IMR-90 (cell line): ENCODE measurements at regions not wholly inside any gene's neighbourhood (a gene's known extent, or its start where the extent isn't known, plus 50 kb on each side); places are given as distances from the start of the nearest gene placed in this dataset.

Experiments
- ATAC-seq: fragments of 200-7000 bp; cut with Tn5 transposase; 2 replicates; pipeline ENCODE4 v1.9.1; 2020; ENCODE audit warnings: low read depth, mild to moderate bottlenecking, moderate library complexity
- BruUV-seq: library from RNA; stranded (reverse); fragments of 400-500 nt; replicated peaks from 2 replicates; lab custom pipeline; 2021; lab: Mats Ljungman, UMichigan
- CTCF ChIA-PET: fragments of 300-600 bp; formaldehyde crosslinking; extraction: SDS; loops from one replicate; lab custom pipeline; 2021; ENCODE audit warnings: antibody characterized with exemption; lab: Yijun Ruan, JAX
- POLR2A ChIA-PET: fragments of 300-600 bp; sonication (Branson Sonifier 250); formaldehyde crosslinking; loops from one replicate; lab custom pipeline; 2022; ENCODE audit warnings: antibody characterized with exemption; ENCODE audit not compliant: unreplicated experiment; lab: Charles Lee
- DNase-seq: peaks from one replicate; pipeline ENCODE4 v3.0.0; 2013
- H2AFZ ChIP-seq: replicated peaks from 2 replicates; pipeline ENCODE3; 2013; ENCODE audit warnings: low read length, mild to moderate bottlenecking; ENCODE audit not compliant: poor library complexity
- H2AK5ac ChIP-seq: 2 replicates; pipeline ENCODE4 v1.6.1; 2013; ENCODE audit warnings: low read depth, low read length, inconsistent platforms
- H2AK9ac ChIP-seq: replicated peaks from 2 replicates; pipeline ENCODE3; 2013; ENCODE audit warnings: mild to moderate bottlenecking, low read depth, low read length, moderate library complexity; ENCODE audit not compliant: poor library complexity
- H2BK120ac ChIP-seq: 2 replicates; pipeline ENCODE4 v1.6.1; 2013; ENCODE audit warnings: low read depth, low read length, inconsistent platforms
- H2BK15ac ChIP-seq: 3 replicates; pipeline ENCODE4 v1.6.1; 2013; ENCODE audit warnings: low read depth, low read length, inconsistent platforms
- H2BK20ac ChIP-seq: 2 replicates; pipeline ENCODE4 v1.6.1; 2013; ENCODE audit warnings: low read depth, mild to moderate bottlenecking, inconsistent platforms, low read length, moderate library complexity
- H2BK5ac ChIP-seq: 2 replicates; pipeline ENCODE4 v1.6.1; 2013; ENCODE audit warnings: mild to moderate bottlenecking, low read depth, low read length, inconsistent platforms; ENCODE audit not compliant: poor library complexity, severe bottlenecking
- H3K14ac ChIP-seq: replicated peaks from 2 replicates; pipeline ENCODE4 v1.6.1; 2013; ENCODE audit warnings: low read depth, low read length, inconsistent platforms
- H3K18ac ChIP-seq: 2 replicates; pipeline ENCODE4 v1.6.1; 2013; ENCODE audit warnings: low read depth, low read length, control low read depth
- H3K23ac ChIP-seq: 2 replicates; pipeline ENCODE4 v1.6.1; 2013; ENCODE audit warnings: low read depth, low read length, inconsistent platforms
- H3K27ac ChIP-seq: 2 replicates; pipeline ENCODE4 v1.5.1; 2013; ENCODE audit warnings: mild to moderate bottlenecking, control low read depth, low read length; ENCODE audit not compliant: insufficient read depth
- H3K27me3 ChIP-seq: 2 replicates; pipeline ENCODE4 v1.6.1; 2013; ENCODE audit warnings: low read length; ENCODE audit not compliant: control insufficient read depth, insufficient read depth
- H3K36me3 ChIP-seq: 2 replicates; pipeline ENCODE4 v1.6.1; 2013; ENCODE audit warnings: low read length, mixed read lengths; ENCODE audit not compliant: control insufficient read depth, insufficient read depth
- H3K4ac ChIP-seq: 2 replicates; pipeline ENCODE4 v1.6.1; 2013; ENCODE audit warnings: low read depth, low read length, inconsistent platforms
- H3K4me1 ChIP-seq: 2 replicates; pipeline ENCODE4 v1.6.1; 2013; ENCODE audit warnings: low read length, mixed read lengths; ENCODE audit not compliant: control insufficient read depth, insufficient read depth
- H3K4me2 ChIP-seq: 2 replicates; pipeline ENCODE4 v1.6.1; 2013; ENCODE audit warnings: low read depth, mild to moderate bottlenecking, control low read depth, low read length, moderate library complexity
- H3K4me3 ChIP-seq: 2 replicates; pipeline ENCODE4 v1.5.1; 2013; ENCODE audit warnings: low read depth, mild to moderate bottlenecking, control low read depth, low read length, moderate library complexity; ENCODE audit not compliant: insufficient read depth
- H3K56ac ChIP-seq: 2 replicates; pipeline ENCODE4 v1.6.1; 2013; ENCODE audit warnings: low read length, inconsistent platforms; ENCODE audit not compliant: insufficient read depth; ENCODE audit errors: extremely low read depth
- H3K79me1 ChIP-seq, 2 experiments: 2 replicates each; pipeline ENCODE4 v1.6.1; 2013; ENCODE audit warnings: low read length in 2 of 2, inconsistent platforms in 1 of 2, low read depth in 1 of 2
- H3K9ac ChIP-seq: 2 replicates; pipeline ENCODE4 v1.6.1; 2013; ENCODE audit warnings: low read depth, low read length, control low read depth
- H3K9me1 ChIP-seq: 2 replicates; pipeline ENCODE4 v1.6.1; 2013; ENCODE audit warnings: low read length, inconsistent platforms; ENCODE audit not compliant: insufficient read depth
- H3K9me3 ChIP-seq: 2 replicates; pipeline ENCODE4 v1.6.1; 2013; ENCODE audit warnings: low read length; ENCODE audit not compliant: control insufficient read depth, insufficient read depth
- H4K20me1 ChIP-seq: 2 replicates; pipeline ENCODE4 v1.6.1; 2013; ENCODE audit warnings: low read length, inconsistent platforms; ENCODE audit not compliant: insufficient read depth
- H4K5ac ChIP-seq: 2 replicates; pipeline ENCODE4 v1.6.1; 2013; ENCODE audit warnings: mild to moderate bottlenecking, low read depth, low read length, control low read depth
- H4K8ac ChIP-seq, 2 experiments: 2 replicates each; pipeline ENCODE4 v1.6.1; 2013; ENCODE audit warnings: low read depth in 2 of 2, low read length in 2 of 2, control low read depth in 1 of 2, inconsistent platforms in 1 of 2
- H4K91ac ChIP-seq: 2 replicates; pipeline ENCODE4 v1.6.1; 2013; ENCODE audit warnings: low read depth, low read length, inconsistent platforms; ENCODE audit not compliant: insufficient read depth
- BHLHE40 ChIP-seq: fragments of 150-350 bp; IDR thresholded peaks from 2 replicates; pipeline ENCODE4 v1.6.1; 2016; ENCODE audit warnings: mild to moderate bottlenecking, low read depth, low read length
- CEBPB ChIP-seq: IDR thresholded peaks from 2 replicates; pipeline ENCODE4 v1.6.1; 2012; ENCODE audit warnings: low read depth, low read length, improper control_type of control experiment
- FOS ChIP-seq: fragments of 150-350 bp; IDR thresholded peaks from 2 replicates; pipeline ENCODE4 v1.6.1; 2016; ENCODE audit warnings: low read depth, low read length
- MAZ ChIP-seq: IDR thresholded peaks from 2 replicates; pipeline ENCODE4 v1.6.1; 2012; ENCODE audit warnings: low read depth, mild to moderate bottlenecking, low read length, improper control_type of control experiment, moderate library complexity, borderline replicate concordance
- MXI1 ChIP-seq: IDR thresholded peaks from 2 replicates; pipeline ENCODE4 v1.6.1; 2012; ENCODE audit warnings: low read depth, mild to moderate bottlenecking, low read length, moderate library complexity, borderline replicate concordance
- NFE2L2 ChIP-seq: fragments of 150-350 bp; IDR thresholded peaks from 2 replicates; pipeline ENCODE4 v1.6.1; 2016; ENCODE audit warnings: low read depth, mild to moderate bottlenecking, low read length
- POLR2A ChIP-seq: IDR thresholded peaks from 2 replicates; pipeline ENCODE4 v1.6.1; 2012; ENCODE audit warnings: mild to moderate bottlenecking, low read depth, low read length
- RAD21 ChIP-seq: IDR thresholded peaks from 2 replicates; pipeline ENCODE4 v1.6.1; 2012; ENCODE audit warnings: low read length, improper control_type of control experiment
- RCOR1 ChIP-seq: IDR thresholded peaks from 2 replicates; pipeline ENCODE4 v1.6.1; 2012; ENCODE audit warnings: mild to moderate bottlenecking, low read length, improper control_type of control experiment; ENCODE audit not compliant: insufficient replicate concordance
- RFX5 ChIP-seq: IDR thresholded peaks from 2 replicates; pipeline ENCODE4 v1.8.0; 2012; ENCODE audit warnings: low read depth, mild to moderate bottlenecking, low read length, moderate library complexity
- SMC3 ChIP-seq: fragments of 150-350 bp; IDR thresholded peaks from 2 replicates; pipeline ENCODE4 v1.6.1; 2016; ENCODE audit warnings: low read depth, mild to moderate bottlenecking, antibody characterized with exemption, low read length, moderate library complexity
- WGBS, 2 experiments: methylation state at CpG; one replicate each; pipeline versions ENCODE4 v1.1.5 to v1.1.7; 2013; ENCODE audit warnings: missing lambda C conversion rate in 2 of 2; ENCODE audit not compliant: insufficient read length in 1 of 2; ENCODE audit errors: extremely low coverage in 2 of 2; 5-methylcytosine and 5-hydroxymethylcytosine counted together
- dilution Hi-C: fragments of 300-500 bp; cut with HindIII; formaldehyde crosslinking; loops from one replicate; pipeline ENCODE4 v1.14.3; 2018; ENCODE audit warnings: low sequenced_read_pairs; ENCODE audit not compliant: unreplicated experiment
- in situ Hi-C: fragments of 300-500 bp; cut with MboI; formaldehyde crosslinking; loops from 3 replicates; pipeline ENCODE4 v1.14.3; 2019; ENCODE audit warnings: low sequenced_read_pairs, inconsistent platforms, mixed read lengths
- intact Hi-C: fragments of 100-400 bp; cut with micrococcal nuclease; formaldehyde crosslinking; loops from 2 replicates; pipeline ENCODE4 v1.10.0; 2022
- TF ChIP-seq, protein P1 (sequence below): fragments of 150-350 bp; IDR thresholded peaks from 2 replicates; pipeline ENCODE4 v1.6.1; 2016; ENCODE audit warnings: low read depth, mild to moderate bottlenecking, low read length, moderate library complexity, borderline replicate concordance
- TF ChIP-seq, protein P2 (sequence below): conservative IDR thresholded peaks from 2 replicates; pipeline ENCODE4 v1.5.1; 2012; ENCODE audit warnings: mild to moderate bottlenecking, low read depth, low read length, improper control_type of control experiment
- TF ChIP-seq, protein P3 (sequence below): fragments of 150-350 bp; IDR thresholded peaks from 2 replicates; pipeline ENCODE4 v1.6.1; 2017; ENCODE audit warnings: mild to moderate bottlenecking, antibody characterized with exemption, low read length, low read depth

DNA sequence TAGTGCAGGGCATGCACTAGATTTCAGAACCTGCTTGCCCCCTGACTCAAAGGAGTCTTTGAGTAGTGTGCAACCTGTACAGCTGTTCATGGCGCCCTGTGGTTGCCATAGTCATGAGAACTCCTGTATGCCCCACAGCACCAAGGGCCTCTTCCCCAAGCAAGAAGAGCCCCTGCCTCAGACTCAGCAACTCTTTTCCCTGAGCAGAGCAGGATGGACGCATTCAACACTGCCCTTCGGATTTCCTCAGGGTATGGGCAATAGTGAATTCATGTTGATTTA lies 89.7 kb upstream of the KLF13 start:
- Histone ChIP-seq H3K9me1 (peaks cover 4% of the 10 kb centered on the region; the same call in 1 of the 2 replicates), H3K4ac (peak overlapping the region; percentile 83; the same call in 1 of the 2 replicates), H2BK15ac (peak overlapping the region; percentile 52; the same call in 1 of the 3 replicates), H2BK5ac (no peak overlapping the region), H3K27ac (peak overlapping the region; percentile 80; the same call in 1 of the 2 replicates), H4K91ac (peak overlapping the region; percentile 73; the same call in 1 of the 2 replicates), H2BK20ac (peak overlapping the region; percentile 84), H3K18ac (peak overlapping the region; percentile 9; the same call in 1 of the 2 replicates), H3K9me3 (no peaks in the 10 kb centered on the region), H3K36me3 (no peaks in the 10 kb centered on the region), H3K4me2 (no peak overlapping the region), H2AK9ac (no peak overlapping the region), H3K4me3 (no peak overlapping the region), H4K20me1 (no peaks in the 10 kb centered on the region), H4K5ac (peak overlapping the region; percentile 10; the same call in 1 of the 2 replicates), H3K14ac (peak overlapping the region; percentile 4; the same call in 1 of the 2 replicates), H3K79me1 (no peaks in the 10 kb centered on the region), H3K4me1 (peaks cover 12% of the 10 kb centered on the region), H2AK5ac (peak overlapping the region; percentile 20; the same call in 1 of the 2 replicates), H3K27me3 (peaks cover 1% of the 10 kb centered on the region; the same call in 1 of the 2 replicates), H4K8ac (peak overlapping the region; percentile 44 to 69; a peak in 2 of 4 replicates), H3K23ac (no peak overlapping the region), H3K9ac (no peak overlapping the region), H2BK120ac (peak overlapping the region; percentile 91), H3K56ac (no peak overlapping the region), H2AFZ (peak overlapping the region; percentile 77)
- no peak for DNase-seq
- dilution Hi-C loops (no loop called here), intact Hi-C loops (no loop called here), in situ Hi-C loops (no loop called here)
- POLR2A ChIA-PET = no interaction called here
- WGBS, 2 experiments = no CpG with 5 or more reads among the region's 3 CpGs
- CTCF ChIA-PET = no interaction called here
- ATAC-seq = no peak; the same call in 1 of the 2 replicates
- TF ChIP-seq RFX5 (no peak), FOS (no peak), RCOR1 (no peak), SMC3 (no peak), CEBPB (no peak), MXI1 (no peak), RAD21 (no peak), BHLHE40 (no peak), NFE2L2 (no peak), MAZ (no peak), POLR2A (no peak)
- TF ChIP-seq, protein P1, sequence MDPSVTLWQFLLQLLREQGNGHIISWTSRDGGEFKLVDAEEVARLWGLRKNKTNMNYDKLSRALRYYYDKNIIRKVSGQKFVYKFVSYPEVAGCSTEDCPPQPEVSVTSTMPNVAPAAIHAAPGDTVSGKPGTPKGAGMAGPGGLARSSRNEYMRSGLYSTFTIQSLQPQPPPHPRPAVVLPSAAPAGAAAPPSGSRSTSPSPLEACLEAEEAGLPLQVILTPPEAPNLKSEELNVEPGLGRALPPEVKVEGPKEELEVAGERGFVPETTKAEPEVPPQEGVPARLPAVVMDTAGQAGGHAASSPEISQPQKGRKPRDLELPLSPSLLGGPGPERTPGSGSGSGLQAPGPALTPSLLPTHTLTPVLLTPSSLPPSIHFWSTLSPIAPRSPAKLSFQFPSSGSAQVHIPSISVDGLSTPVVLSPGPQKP = no peak
- TF ChIP-seq, protein P2, sequence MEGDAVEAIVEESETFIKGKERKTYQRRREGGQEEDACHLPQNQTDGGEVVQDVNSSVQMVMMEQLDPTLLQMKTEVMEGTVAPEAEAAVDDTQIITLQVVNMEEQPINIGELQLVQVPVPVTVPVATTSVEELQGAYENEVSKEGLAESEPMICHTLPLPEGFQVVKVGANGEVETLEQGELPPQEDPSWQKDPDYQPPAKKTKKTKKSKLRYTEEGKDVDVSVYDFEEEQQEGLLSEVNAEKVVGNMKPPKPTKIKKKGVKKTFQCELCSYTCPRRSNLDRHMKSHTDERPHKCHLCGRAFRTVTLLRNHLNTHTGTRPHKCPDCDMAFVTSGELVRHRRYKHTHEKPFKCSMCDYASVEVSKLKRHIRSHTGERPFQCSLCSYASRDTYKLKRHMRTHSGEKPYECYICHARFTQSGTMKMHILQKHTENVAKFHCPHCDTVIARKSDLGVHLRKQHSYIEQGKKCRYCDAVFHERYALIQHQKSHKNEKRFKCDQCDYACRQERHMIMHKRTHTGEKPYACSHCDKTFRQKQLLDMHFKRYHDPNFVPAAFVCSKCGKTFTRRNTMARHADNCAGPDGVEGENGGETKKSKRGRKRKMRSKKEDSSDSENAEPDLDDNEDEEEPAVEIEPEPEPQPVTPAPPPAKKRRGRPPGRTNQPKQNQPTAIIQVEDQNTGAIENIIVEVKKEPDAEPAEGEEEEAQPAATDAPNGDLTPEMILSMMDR = no peak
- TF ChIP-seq, protein P3, sequence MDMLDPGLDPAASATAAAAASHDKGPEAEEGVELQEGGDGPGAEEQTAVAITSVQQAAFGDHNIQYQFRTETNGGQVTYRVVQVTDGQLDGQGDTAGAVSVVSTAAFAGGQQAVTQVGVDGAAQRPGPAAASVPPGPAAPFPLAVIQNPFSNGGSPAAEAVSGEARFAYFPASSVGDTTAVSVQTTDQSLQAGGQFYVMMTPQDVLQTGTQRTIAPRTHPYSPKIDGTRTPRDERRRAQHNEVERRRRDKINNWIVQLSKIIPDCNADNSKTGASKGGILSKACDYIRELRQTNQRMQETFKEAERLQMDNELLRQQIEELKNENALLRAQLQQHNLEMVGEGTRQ = no peak
- BruUV-seq = no TSS peak
